Kidney epithelial cell (primary cell): ENCODE measurements at regions not wholly inside any gene's neighbourhood (a gene's known extent, or its start where the extent isn't known, plus 50 kb on each side); places are given as distances from the start of the nearest gene placed in this dataset.
A peak's percentile ranks its signal among the peaks of the same experiment; 100 is the strongest.

Experiments
- DNase-seq: peaks from one replicate; pipeline ENCODE4 v3.0.0-alpha.2; 2010; ENCODE audit warnings: low read depth
- H3K27me3 ChIP-seq: 2 replicates; pipeline ENCODE4 v1.6.0; 2011; ENCODE audit warnings: low read length; ENCODE audit not compliant: control insufficient read depth, insufficient read depth
- H3K36me3 ChIP-seq: 2 replicates; pipeline ENCODE4 v1.5.1; 2011; ENCODE audit warnings: low read length; ENCODE audit not compliant: control insufficient read depth, insufficient read depth
- H3K4me3 ChIP-seq: 2 replicates; pipeline ENCODE4 v1.5.1; 2011; ENCODE audit warnings: low read depth, mild to moderate bottlenecking, control low read depth, low read length
- CTCF ChIP-seq: IDR thresholded peaks from 2 replicates; pipeline ENCODE4 v1.5.1; 2011; ENCODE audit warnings: mild to moderate bottlenecking, moderate library complexity, low read length, control low read depth, inconsistent platforms; ENCODE audit not compliant: insufficient read depth, poor library complexity, severe bottlenecking

- Histone ChIP-seq H3K4me3 (no peak overlapping the region), H3K27me3 (no peaks in the 10 kb centered on the region), H3K36me3 (no peaks in the 10 kb centered on the region)
These were observed 55.1 kb upstream of the ZPBP start for GRCh38 chr7:50147951-50148808.

GRCh38 chr7:50146692-50147091, 53.6 kb upstream of the ZPBP start:
- DNase-seq, result no peak
- no peaks in the 10 kb centered on the region for H3K27me3 ChIP-seq
- TF ChIP-seq CTCF, result no peak
- no peak overlapping the region for H3K4me3 ChIP-seq
- no peaks in the 10 kb centered on the region for H3K36me3 ChIP-seq

More at GRCh38 chr7:50147951-50148808, 55.1 kb upstream of the ZPBP start:
- DNase-seq, result peak; percentile 9
- no peak for TF ChIP-seq CTCF

- DNase-seq, result no peak
- TF ChIP-seq CTCF, result no peak
- no peaks in the 10 kb centered on the region for H3K27me3 ChIP-seq
These were observed 52.8 kb upstream of the ZPBP start for GRCh38 chr7:50145801-50146338.

GRCh38 chr7:50145226-50145625, 52.2 kb upstream of the ZPBP start:
- no peak for DNase-seq
- Histone ChIP-seq H3K36me3 (no peaks in the 10 kb centered on the region), H3K27me3 (no peaks in the 10 kb centered on the region), H3K4me3 (no peak overlapping the region)
- TF ChIP-seq CTCF, result no peak

More at GRCh38 chr7:50145801-50146338, 52.8 kb upstream of the ZPBP start:
- H3K4me3 ChIP-seq, result no peak overlapping the region
- H3K36me3 ChIP-seq, result no peaks in the 10 kb centered on the region
